ENCODE measurements at regions not wholly inside any gene's neighbourhood (a gene's known extent, or its start where the extent isn't known, plus 50 kb on each side); places are given as distances from the start of the nearest gene placed in this dataset.

- Histone ChIP-seq H3K9me2 (replicated peaks; ENCODE audit: low read length) (no peaks in the 10 kb centered on the region), H3K4me3 (ENCODE audit: low read length) (no peak overlapping the region), H4K20me1 (ENCODE audit: low read length) (no peaks in the 10 kb centered on the region), H3K79me2 (ENCODE audit: low read length) (no peaks in the 10 kb centered on the region), H3K9ac (ENCODE audit: low read length) (no peak overlapping the region), H3K27me3 (ENCODE audit: low read length) (no peaks in the 10 kb centered on the region), H2AFZ (ENCODE audit: low read length) (no peak overlapping the region), H3K4me1 (ENCODE audit: insufficient read depth, low read length) (no peaks in the 10 kb centered on the region), H3K4me2 (ENCODE audit: low read length) (no peak overlapping the region), H3K9me3 (ENCODE audit: low read length) (no peaks in the 10 kb centered on the region), H3K27ac (ENCODE audit: low read length) (no peak overlapping the region), H3F3A (ENCODE audit: low read length, unreplicated experiment) (no peaks in the 10 kb centered on the region), H3K36me3 (ENCODE audit: low read depth, low read length) (no peaks in the 10 kb centered on the region)
- intact Hi-C loops (cut with micrococcal nuclease): no loop called here
- BruUV-seq (replicated peaks): no TSS peak
- DNase-seq (no peak), ATAC-seq (no peak)
- CTCF ChIA-PET: no interaction called here
- TF ChIP-seq CTCF (conservative IDR thresholded peaks at IDR 0.05; ENCODE audit: low read depth, low read length): no peak
- TF ChIP-seq EZH2 (IDR thresholded peaks at IDR 0.05; ENCODE audit: low read length, unreplicated experiment): no peak
- TF ChIP-seq EZH2phosphoT487 (IDR thresholded peaks at IDR 0.05; ENCODE audit: borderline replicate concordance, low read length): no peak
- POLR2A ChIA-PET (ENCODE audit: unreplicated experiment): no interaction called here
These were observed 766.9 kb upstream of the IGFBP7 start for GRCh38 chr4:57877047-57877458.

- H3K27ac ChIP-seq (ENCODE audit: low read length): no peak overlapping the region
- no peak for ATAC-seq
- no TSS peak for BruUV-seq (replicated peaks)
- H3K79me2 ChIP-seq (ENCODE audit: low read length): no peaks in the 10 kb centered on the region
- ChIA-PET POLR2A (ENCODE audit: unreplicated experiment) (no interaction called here), CTCF (no interaction called here)
- no peak for DNase-seq
- no peaks in the 10 kb centered on the region for H3K27me3 ChIP-seq (ENCODE audit: low read length)
- H4K20me1 ChIP-seq (ENCODE audit: low read length): no peaks in the 10 kb centered on the region
- no peak overlapping the region for H3K4me3 ChIP-seq (ENCODE audit: low read length)
- no peak overlapping the region for H3K9ac ChIP-seq (ENCODE audit: low read length)
- H2AFZ ChIP-seq (ENCODE audit: low read length): no peak overlapping the region
- TF ChIP-seq EZH2 (IDR thresholded peaks at IDR 0.05; ENCODE audit: low read length, unreplicated experiment): no peak
- H3K9me2 ChIP-seq (replicated peaks; ENCODE audit: low read length): no peaks in the 10 kb centered on the region
- no peaks in the 10 kb centered on the region for H3K36me3 ChIP-seq (ENCODE audit: low read depth, low read length)
- H3F3A ChIP-seq (ENCODE audit: low read length, unreplicated experiment): no peaks in the 10 kb centered on the region
- H3K4me1 ChIP-seq (ENCODE audit: insufficient read depth, low read length): no peaks in the 10 kb centered on the region
- intact Hi-C loops (cut with micrococcal nuclease): no loop called here
- no peaks in the 10 kb centered on the region for H3K9me3 ChIP-seq (ENCODE audit: low read length)
- H3K4me2 ChIP-seq (ENCODE audit: low read length): no peak overlapping the region
These were observed 765.7 kb upstream of the IGFBP7 start for GRCh38 chr4:57875829-57876392.

- no peaks in the 10 kb centered on the region for H3F3A ChIP-seq (ENCODE audit: low read length, unreplicated experiment)
- H3K27ac ChIP-seq (ENCODE audit: low read length): no peak overlapping the region
- H4K20me1 ChIP-seq (ENCODE audit: low read length): no peaks in the 10 kb centered on the region
- ChIA-PET POLR2A (ENCODE audit: unreplicated experiment) (no interaction called here), CTCF (no interaction called here)
- no peaks in the 10 kb centered on the region for H3K36me3 ChIP-seq (ENCODE audit: low read depth, low read length)
- H3K79me2 ChIP-seq (ENCODE audit: low read length): no peaks in the 10 kb centered on the region
- H2AFZ ChIP-seq (ENCODE audit: low read length): no peak overlapping the region
- intact Hi-C loops (cut with micrococcal nuclease): no loop called here
- H3K27me3 ChIP-seq (ENCODE audit: low read length): no peaks in the 10 kb centered on the region
- TF ChIP-seq EZH2 (IDR thresholded peaks at IDR 0.05; ENCODE audit: low read length, unreplicated experiment) (no peak), EZH2phosphoT487 (IDR thresholded peaks at IDR 0.05; ENCODE audit: borderline replicate concordance, low read length) (no peak), CTCF (conservative IDR thresholded peaks at IDR 0.05; ENCODE audit: low read depth, low read length) (no peak)
- no peak overlapping the region for H3K9ac ChIP-seq (ENCODE audit: low read length)
- H3K4me2 ChIP-seq (ENCODE audit: low read length): no peak overlapping the region
- H3K4me3 ChIP-seq (ENCODE audit: low read length): no peak overlapping the region
- H3K9me3 ChIP-seq (ENCODE audit: low read length): peaks cover 4% of the 10 kb centered on the region; the same call in 1 of the 2 replicates
- no peaks in the 10 kb centered on the region for H3K4me1 ChIP-seq (ENCODE audit: insufficient read depth, low read length)
- no peaks in the 10 kb centered on the region for H3K9me2 ChIP-seq (replicated peaks; ENCODE audit: low read length)
- ATAC-seq (no peak), DNase-seq (no peak)
- BruUV-seq (replicated peaks): no TSS peak
These were observed 756.4 kb upstream of the IGFBP7 start for GRCh38 chr4:57866468-57867171.

Data from PC-3 (cell line).